ENCODE measurements at regions not wholly inside any gene's neighbourhood (a gene's known extent, or its start where the extent isn't known, plus 50 kb on each side); places are given as distances from the start of the nearest gene placed in this dataset.

DNA sequence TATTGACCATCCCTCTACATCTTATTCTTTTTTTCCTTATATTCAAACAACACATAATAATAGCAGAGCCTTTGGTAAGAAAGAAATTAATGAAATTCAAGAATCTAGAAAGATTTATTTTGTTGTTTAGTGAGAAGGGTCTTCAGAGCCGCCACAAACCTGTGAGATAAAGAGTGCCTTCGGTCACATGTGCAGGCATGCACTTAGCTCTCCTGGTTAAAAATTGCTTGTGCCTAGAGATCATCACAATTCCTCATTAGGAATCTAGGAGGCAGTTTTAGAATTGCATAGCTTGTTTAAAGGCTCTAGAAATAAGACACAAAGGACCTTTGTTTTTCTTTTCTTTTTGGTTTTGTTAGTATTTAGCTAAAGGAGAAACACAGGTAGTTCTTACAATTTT is 1948.4 kb upstream of the IGFBP7 start:
- TF ChIP-seq EZH2phosphoT487 (IDR thresholded peaks at IDR 0.05; ENCODE audit: borderline replicate concordance, low read length) (no peak), CTCF (conservative IDR thresholded peaks at IDR 0.05; ENCODE audit: low read depth, low read length) (no peak), EZH2 (IDR thresholded peaks at IDR 0.05; ENCODE audit: low read length, unreplicated experiment) (no peak)

All from PC-3 (cell line).